ENCODE measurements at regions not wholly inside any gene's neighbourhood (a gene's known extent, or its start where the extent isn't known, plus 50 kb on each side); places are given as distances from the start of the nearest gene placed in this dataset.

GRCh38 chr7:85478530-85478929 lies 291.7 kb upstream of the SEMA3D start:
- TF ChIP-seq CTCF (IDR thresholded peaks at IDR 0.05; ENCODE audit: borderline replicate concordance, extremely low read depth, low read length, poor library complexity, severe bottlenecking) = no peak
- TF ChIP-seq EZH2 (IDR thresholded peaks at IDR 0.05; ENCODE audit: borderline replicate concordance, low read depth, low read length, severe bottlenecking) = no peak
